HG03520 (cell line): ENCODE measurements at regions not wholly inside any gene's neighbourhood (a gene's known extent, or its start where the extent isn't known, plus 50 kb on each side); places are given as distances from the start of the nearest gene placed in this dataset.

ENCODE experiments used
- ATAC-seq: cut with Tn5 transposase; IDR thresholded peaks from one replicate; pipeline ENCODE4 v1.9.1; 2021; ENCODE audit warnings: mild to moderate bottlenecking, moderate library complexity; ENCODE audit not compliant: unreplicated experiment

GRCh38 chr2:64196963-64197362 is 52.7 kb upstream of the PELI1 start:
- ATAC-seq = no peak

GRCh38 chr2:64201151-64201550 is 56.9 kb upstream of the PELI1 start:
- ATAC-seq = no peak

- ATAC-seq = no peak
Measured at GRCh38 chr2:64202206-64202845, 58.1 kb upstream of the PELI1 start.

GRCh38 chr2:64203131-64203857 is 59.1 kb upstream of the PELI1 start:
- no peak for ATAC-seq

- ATAC-seq = peak; percentile 53
Measured at GRCh38 chr2:64203858-64204632, 59.8 kb upstream of the PELI1 start.

- ATAC-seq = no peak
Measured at GRCh38 chr2:64204703-64205102, 60.5 kb upstream of the PELI1 start.

GRCh38 chr2:64205415-64205814 is 61.2 kb upstream of the PELI1 start:
- ATAC-seq = no peak

- ATAC-seq = no peak
Measured at GRCh38 chr2:64207573-64207972, 63.4 kb upstream of the PELI1 start.

- ATAC-seq = no peak
Measured at GRCh38 chr2:64210816-64211215, 66.6 kb upstream of the PELI1 start.

GRCh38 chr2:64211276-64211921 is 67.2 kb upstream of the PELI1 start:
- ATAC-seq = no peak

GRCh38 chr2:64212346-64212745 is 68.1 kb upstream of the PELI1 start:
- no peak for ATAC-seq

- peak; percentile 45 for ATAC-seq
Measured at GRCh38 chr2:64212801-64213321, 68.6 kb upstream of the PELI1 start.

GRCh38 chr2:64213532-64214275 is 69.5 kb upstream of the PELI1 start:
- ATAC-seq = peak; percentile 44

GRCh38 chr2:64214281-64215115 is 70.3 kb upstream of the PELI1 start:
- peak; percentile 42 for ATAC-seq

- ATAC-seq = no peak
Measured at GRCh38 chr2:64217198-64217869, 73.1 kb upstream of the PELI1 start.

GRCh38 chr2:64218137-64218802 is 74.0 kb upstream of the PELI1 start:
- no peak for ATAC-seq

GRCh38 chr2:64219149-64219548 is 74.9 kb upstream of the PELI1 start:
- no peak for ATAC-seq

- ATAC-seq = no peak
Measured at GRCh38 chr2:64220265-64220664, 76.0 kb upstream of the PELI1 start.
